ENCODE measurements at regions not wholly inside any gene's neighbourhood (a gene's known extent, or its start where the extent isn't known, plus 50 kb on each side); places are given as distances from the start of the nearest gene placed in this dataset.

GRCh38 chr10:43903451-43903850, 254.8 kb upstream of the ZNF32 start:
- DNase-seq: no peak

- DNase-seq: no peak
Observed at GRCh38 chr10:43902842-43903241, 254.2 kb upstream of the ZNF32 start.

GRCh38 chr10:43901744-43902504, 253.2 kb upstream of the ZNF32 start:
- no peak for DNase-seq

GRCh38 chr10:43901302-43901701, 252.6 kb upstream of the ZNF32 start:
- no peak for DNase-seq

- DNase-seq: no peak
Observed at GRCh38 chr10:43900571-43900970, 251.9 kb upstream of the ZNF32 start.

GRCh38 chr10:43899224-43899959, 250.7 kb upstream of the ZNF32 start:
- DNase-seq: no peak

GRCh38 chr10:43898592-43898991, 249.9 kb upstream of the ZNF32 start:
- no peak for DNase-seq

GRCh38 chr10:43897765-43898419, 249.2 kb upstream of the ZNF32 start:
- DNase-seq: no peak

- peak; percentile 75 for DNase-seq
Observed at GRCh38 chr10:43892062-43892770, 243.5 kb upstream of the ZNF32 start.

GRCh38 chr10:43891241-43891640, 242.6 kb upstream of the ZNF32 start:
- no peak for DNase-seq

- no peak for DNase-seq
Observed at GRCh38 chr10:43890124-43890523, 241.4 kb upstream of the ZNF32 start.

GRCh38 chr10:43888586-43888985, 239.9 kb upstream of the ZNF32 start:
- DNase-seq: no peak

GRCh38 chr10:43885842-43886241, 237.2 kb upstream of the ZNF32 start:
- no peak for DNase-seq

GRCh38 chr10:43885252-43885651, 236.6 kb upstream of the ZNF32 start:
- no peak for DNase-seq

GRCh38 chr10:43884501-43885105, 235.9 kb upstream of the ZNF32 start:
- no peak for DNase-seq

- no peak for DNase-seq
Observed at GRCh38 chr10:43882711-43883110, 234.0 kb upstream of the ZNF32 start.

- DNase-seq: no peak
Observed at GRCh38 chr10:43881657-43882056, 233.0 kb upstream of the ZNF32 start.

- no peak for DNase-seq
Observed at GRCh38 chr10:43880160-43880559, 231.5 kb upstream of the ZNF32 start.

GRCh38 chr10:43879742-43880141, 231.1 kb upstream of the ZNF32 start:
- DNase-seq: no peak

- DNase-seq: no peak
Observed at GRCh38 chr10:43879162-43879561, 230.5 kb upstream of the ZNF32 start.

GRCh38 chr10:43878386-43878785, 229.7 kb upstream of the ZNF32 start:
- DNase-seq: no peak

GRCh38 chr10:43876976-43877375, 228.3 kb upstream of the ZNF32 start:
- DNase-seq: peak; percentile 58

Measured in renal pelvis (tissue), 1 donor.